GM19238 (cell line): ENCODE measurements at regions not wholly inside any gene's neighbourhood (a gene's known extent, or its start where the extent isn't known, plus 50 kb on each side); places are given as distances from the start of the nearest gene placed in this dataset.

Experiments used
- DNase-seq: peaks from one replicate; pipeline ENCODE4 v3.0.0; 2011; ENCODE audit warnings: low spot score; ENCODE audit not compliant: insufficient read length

GRCh38 chr10:128487517-128487916 is 361.3 kb upstream of the MKI67 start:
- no peak for DNase-seq

GRCh38 chr10:128489324-128490247 is 363.4 kb upstream of the MKI67 start:
- no peak for DNase-seq

GRCh38 chr10:128491686-128492085 is 365.5 kb upstream of the MKI67 start:
- DNase-seq: no peak

GRCh38 chr10:128493811-128494210 is 367.6 kb upstream of the MKI67 start:
- no peak for DNase-seq

- no peak for DNase-seq
Measured at GRCh38 chr10:128494665-128495064, 368.4 kb upstream of the MKI67 start.

- DNase-seq: no peak
Measured at GRCh38 chr10:128497660-128498377, 371.6 kb upstream of the MKI67 start.

GRCh38 chr10:128498378-128498730 is 372.1 kb upstream of the MKI67 start:
- no peak for DNase-seq

GRCh38 chr10:128498746-128499145 is 372.5 kb upstream of the MKI67 start:
- no peak for DNase-seq

GRCh38 chr10:128499486-128499885 is 373.3 kb upstream of the MKI67 start:
- DNase-seq: no peak

- no peak for DNase-seq
Measured at GRCh38 chr10:128499956-128500355, 373.7 kb upstream of the MKI67 start.

- DNase-seq: no peak
Measured at GRCh38 chr10:128500642-128501041, 374.4 kb upstream of the MKI67 start.

- DNase-seq: no peak
Measured at GRCh38 chr10:128505346-128505745, 379.1 kb upstream of the MKI67 start.

GRCh38 chr10:128506423-128506822 is 380.2 kb upstream of the MKI67 start:
- DNase-seq: no peak

- DNase-seq: no peak
Measured at GRCh38 chr10:128507066-128507465, 380.8 kb upstream of the MKI67 start.

GRCh38 chr10:128511284-128511683 is 385.1 kb upstream of the MKI67 start:
- DNase-seq: no peak

GRCh38 chr10:128512767-128513166 is 386.5 kb upstream of the MKI67 start:
- DNase-seq: no peak

GRCh38 chr10:128514536-128514935 is 388.3 kb upstream of the MKI67 start:
- no peak for DNase-seq

GRCh38 chr10:128516180-128516579 is 390.0 kb upstream of the MKI67 start:
- DNase-seq: no peak

GRCh38 chr10:128517167-128517566 is 390.9 kb upstream of the MKI67 start:
- no peak for DNase-seq

GRCh38 chr10:128518000-128518399 is 391.8 kb upstream of the MKI67 start:
- DNase-seq: no peak

- no peak for DNase-seq
Measured at GRCh38 chr10:128519581-128519980, 393.4 kb upstream of the MKI67 start.

- DNase-seq: no peak
Measured at GRCh38 chr10:128520211-128520815, 394.1 kb upstream of the MKI67 start.
